A549 (cell line): ENCODE measurements at regions not wholly inside any gene's neighbourhood (a gene's known extent, or its start where the extent isn't known, plus 50 kb on each side); places are given as distances from the start of the nearest gene placed in this dataset.

Experiments
- CEBPB ChIP-seq, 2 experiments: fragments of >200 bp in 1 of 2; sonication (Bioruptor Twin) in 1 of 2; formaldehyde crosslinking in 1 of 2; IDR thresholded peaks; 2 replicates each; pipeline ENCODE4 v1.6.1; 2012 to 2016
- CHD4 ChIP-seq: fragments of 200-600 bp; sonication (generic); IDR thresholded peaks from 2 replicates; pipeline ENCODE4 v1.6.1; 2016; ENCODE audit warnings: antibody characterized with exemption, mild to moderate bottlenecking, borderline replicate concordance
- EP300 ChIP-seq, 2 experiments: fragments of >200 bp; sonication (Bioruptor Twin); formaldehyde crosslinking; IDR thresholded peaks; 2 replicates in 1 of 2; 3 replicates in 1 of 2; pipeline ENCODE4 v1.6.1; 2016 to 2017
- JUN ChIP-seq, 2 experiments: fragments of >200 bp; sonication (Bioruptor Twin); formaldehyde crosslinking; IDR thresholded peaks; 2 replicates in 1 of 2; 3 replicates in 1 of 2; pipeline ENCODE4 v1.6.1; 2016 to 2017
- MYC ChIP-seq: IDR thresholded peaks from 2 replicates; pipeline ENCODE4 v1.6.1; 2012; ENCODE audit warnings: mild to moderate bottlenecking, inconsistent platforms, low read length, improper control_type of control experiment, borderline replicate concordance
- NR3C1 ChIP-seq: fragments of >200 bp; sonication (Bioruptor Twin); formaldehyde crosslinking; IDR thresholded peaks from 3 replicates; pipeline ENCODE4 v1.6.1; 2017
- TF ChIP-seq, protein P1 (sequence below): fragments of >200 bp; sonication (Bioruptor Twin); formaldehyde crosslinking; IDR thresholded peaks from 3 replicates; pipeline ENCODE4 v1.5.1; 2016
- TF ChIP-seq, protein P2 (sequence below): fragments of 200-600 bp; sonication (generic); IDR thresholded peaks from 2 replicates; pipeline ENCODE4 v1.6.1; 2016; ENCODE audit warnings: antibody characterized with exemption, mild to moderate bottlenecking, moderate library complexity

DNA sequence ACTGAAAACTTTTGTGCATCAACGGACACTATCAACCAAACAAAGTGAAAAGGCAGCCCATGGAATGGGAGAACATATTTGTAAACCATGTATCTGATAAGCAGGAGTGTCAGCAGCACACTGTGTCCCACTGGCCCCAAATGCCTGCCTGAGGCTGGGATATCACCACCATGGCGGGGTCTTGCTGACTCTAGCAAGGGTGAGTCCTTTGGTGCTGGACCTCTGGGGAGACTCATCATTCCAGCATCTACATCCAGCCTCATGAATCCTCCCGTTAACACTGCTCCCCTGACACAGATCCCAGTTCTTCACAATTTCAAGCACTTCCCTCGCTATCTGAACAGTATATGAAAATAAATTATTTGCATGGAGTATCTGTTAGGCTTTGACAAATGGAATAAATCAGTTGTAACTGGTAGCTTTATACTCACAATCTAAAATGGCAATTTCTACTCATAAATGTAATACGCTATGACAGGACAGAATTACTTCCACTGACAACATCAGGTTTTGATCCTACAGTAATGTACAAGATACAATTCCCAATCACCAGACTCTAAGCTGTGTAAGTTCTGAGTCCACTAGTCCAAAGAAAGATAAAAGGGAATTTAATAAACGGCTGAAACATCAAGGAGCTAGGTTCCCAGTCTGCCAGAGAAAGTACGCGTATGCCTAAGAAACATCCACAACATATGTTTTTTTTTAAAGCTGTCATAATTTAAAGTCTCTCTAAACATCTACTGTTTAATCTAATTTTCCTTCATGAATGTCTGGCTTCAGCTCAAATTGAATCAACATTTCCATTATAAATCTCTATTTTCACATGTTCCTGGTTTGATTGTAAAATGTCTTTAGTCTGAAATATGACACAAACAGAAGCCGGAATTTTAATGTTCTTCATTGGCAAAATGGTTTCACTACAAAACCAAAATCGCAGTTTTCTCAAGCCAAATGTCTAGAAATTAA is 95.1 kb downstream of the SIPA1L2 start:
- TF ChIP-seq NR3C1, result no peak
- no peak for TF ChIP-seq CEBPB (IDR thresholded peaks at IDR 0.05)
- TF ChIP-seq, protein P1, sequence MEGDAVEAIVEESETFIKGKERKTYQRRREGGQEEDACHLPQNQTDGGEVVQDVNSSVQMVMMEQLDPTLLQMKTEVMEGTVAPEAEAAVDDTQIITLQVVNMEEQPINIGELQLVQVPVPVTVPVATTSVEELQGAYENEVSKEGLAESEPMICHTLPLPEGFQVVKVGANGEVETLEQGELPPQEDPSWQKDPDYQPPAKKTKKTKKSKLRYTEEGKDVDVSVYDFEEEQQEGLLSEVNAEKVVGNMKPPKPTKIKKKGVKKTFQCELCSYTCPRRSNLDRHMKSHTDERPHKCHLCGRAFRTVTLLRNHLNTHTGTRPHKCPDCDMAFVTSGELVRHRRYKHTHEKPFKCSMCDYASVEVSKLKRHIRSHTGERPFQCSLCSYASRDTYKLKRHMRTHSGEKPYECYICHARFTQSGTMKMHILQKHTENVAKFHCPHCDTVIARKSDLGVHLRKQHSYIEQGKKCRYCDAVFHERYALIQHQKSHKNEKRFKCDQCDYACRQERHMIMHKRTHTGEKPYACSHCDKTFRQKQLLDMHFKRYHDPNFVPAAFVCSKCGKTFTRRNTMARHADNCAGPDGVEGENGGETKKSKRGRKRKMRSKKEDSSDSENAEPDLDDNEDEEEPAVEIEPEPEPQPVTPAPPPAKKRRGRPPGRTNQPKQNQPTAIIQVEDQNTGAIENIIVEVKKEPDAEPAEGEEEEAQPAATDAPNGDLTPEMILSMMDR, result no peak
- TF ChIP-seq EP300 (IDR thresholded peaks at IDR 0.05), result no peak
- no peak for TF ChIP-seq CHD4
- TF ChIP-seq MYC, result no peak
- TF ChIP-seq JUN (IDR thresholded peaks at IDR 0.05), result no peak
- TF ChIP-seq, protein P2, sequence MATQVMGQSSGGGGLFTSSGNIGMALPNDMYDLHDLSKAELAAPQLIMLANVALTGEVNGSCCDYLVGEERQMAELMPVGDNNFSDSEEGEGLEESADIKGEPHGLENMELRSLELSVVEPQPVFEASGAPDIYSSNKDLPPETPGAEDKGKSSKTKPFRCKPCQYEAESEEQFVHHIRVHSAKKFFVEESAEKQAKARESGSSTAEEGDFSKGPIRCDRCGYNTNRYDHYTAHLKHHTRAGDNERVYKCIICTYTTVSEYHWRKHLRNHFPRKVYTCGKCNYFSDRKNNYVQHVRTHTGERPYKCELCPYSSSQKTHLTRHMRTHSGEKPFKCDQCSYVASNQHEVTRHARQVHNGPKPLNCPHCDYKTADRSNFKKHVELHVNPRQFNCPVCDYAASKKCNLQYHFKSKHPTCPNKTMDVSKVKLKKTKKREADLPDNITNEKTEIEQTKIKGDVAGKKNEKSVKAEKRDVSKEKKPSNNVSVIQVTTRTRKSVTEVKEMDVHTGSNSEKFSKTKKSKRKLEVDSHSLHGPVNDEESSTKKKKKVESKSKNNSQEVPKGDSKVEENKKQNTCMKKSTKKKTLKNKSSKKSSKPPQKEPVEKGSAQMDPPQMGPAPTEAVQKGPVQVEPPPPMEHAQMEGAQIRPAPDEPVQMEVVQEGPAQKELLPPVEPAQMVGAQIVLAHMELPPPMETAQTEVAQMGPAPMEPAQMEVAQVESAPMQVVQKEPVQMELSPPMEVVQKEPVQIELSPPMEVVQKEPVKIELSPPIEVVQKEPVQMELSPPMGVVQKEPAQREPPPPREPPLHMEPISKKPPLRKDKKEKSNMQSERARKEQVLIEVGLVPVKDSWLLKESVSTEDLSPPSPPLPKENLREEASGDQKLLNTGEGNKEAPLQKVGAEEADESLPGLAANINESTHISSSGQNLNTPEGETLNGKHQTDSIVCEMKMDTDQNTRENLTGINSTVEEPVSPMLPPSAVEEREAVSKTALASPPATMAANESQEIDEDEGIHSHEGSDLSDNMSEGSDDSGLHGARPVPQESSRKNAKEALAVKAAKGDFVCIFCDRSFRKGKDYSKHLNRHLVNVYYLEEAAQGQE, result no peak
